SH-SY5Y (cell line): ENCODE measurements at regions not wholly inside any gene's neighbourhood (a gene's known extent, or its start where the extent isn't known, plus 50 kb on each side); places are given as distances from the start of the nearest gene placed in this dataset.

Experiments used
- GATA2 ChIP-seq: IDR thresholded peaks from 2 replicates; pipeline ENCODE4 v1.6.1; 2011; ENCODE audit warnings: mild to moderate bottlenecking, low read depth, low read length
- GATA3 ChIP-seq: IDR thresholded peaks from 2 replicates; pipeline ENCODE4 v1.6.1; 2011; ENCODE audit warnings: low read depth, mild to moderate bottlenecking, low read length, moderate library complexity

- no peak for TF ChIP-seq GATA3
- no peak for TF ChIP-seq GATA2
Measured at GRCh38 chr18:42363446-42364441, 408.7 kb downstream of the PIK3C3 start.
